Liver (tissue), 8 donors: ENCODE measurements at regions not wholly inside any gene's neighbourhood (a gene's known extent, or its start where the extent isn't known, plus 50 kb on each side); places are given as distances from the start of the nearest gene placed in this dataset.

Source experiments
- DNase-seq: peaks from one replicate; pipeline ENCODE4 v3.0.0-alpha.2; 2017; ENCODE audit warnings: low spot score
- H3K27ac ChIP-seq, 2 donors: one replicate each; pipeline ENCODE4 v1.7.0; 2013; ENCODE audit warnings: inconsistent platforms in 2 of 2, low read length in 2 of 2, control low read depth in 1 of 2, low read depth in 1 of 2, mild to moderate bottlenecking in 1 of 2
- H3K27me3 ChIP-seq, 4 donors: one replicate each; pipeline versions ENCODE4 v1.6.1 to v1.7.0; 2013; ENCODE audit warnings: low read length in 3 of 4, inconsistent platforms in 1 of 4, mild to moderate bottlenecking in 1 of 4, moderate library complexity in 1 of 4; ENCODE audit not compliant: control insufficient read depth in 4 of 4, insufficient read depth in 4 of 4
- H3K36me3 ChIP-seq, 4 donors: one replicate each; pipeline versions ENCODE4 v1.6.1 to v1.7.0; 2013; ENCODE audit warnings: low read length in 3 of 4, mild to moderate bottlenecking in 3 of 4, low read depth in 1 of 4, moderate library complexity in 1 of 4; ENCODE audit not compliant: control insufficient read depth in 4 of 4, insufficient read depth in 3 of 4
- H3K4me1 ChIP-seq, 4 donors: one replicate each; pipeline versions ENCODE4 v1.6.1 to v1.7.0; 2013; ENCODE audit warnings: low read length in 3 of 4, mild to moderate bottlenecking in 3 of 4, moderate library complexity in 1 of 4; ENCODE audit not compliant: control insufficient read depth in 4 of 4, insufficient read depth in 4 of 4
- H3K4me3 ChIP-seq, 3 donors: one replicate each; pipeline versions ENCODE4 v1.6.1 to v1.7.0; 2013; ENCODE audit warnings: low read length in 3 of 3, control low read depth in 1 of 3, low read depth in 1 of 3, mild to moderate bottlenecking in 1 of 3
- H3K9ac ChIP-seq, 2 donors: one replicate each; pipeline ENCODE4 v1.7.0; 2013; ENCODE audit warnings: low read length in 2 of 2, mild to moderate bottlenecking in 2 of 2, moderate library complexity in 2 of 2, control low read depth in 1 of 2, low read depth in 1 of 2
- H3K9me3 ChIP-seq, 4 donors: one replicate each; pipeline versions ENCODE4 v1.6.1 to v1.7.0; 2013; ENCODE audit warnings: low read length in 3 of 4; ENCODE audit not compliant: control insufficient read depth in 4 of 4
- EGR1 ChIP-seq, 2 donors: IDR thresholded peaks; 2 replicates each; pipeline ENCODE4 v1.6.1; 2016 to 2018; ENCODE audit warnings: antibody characterized with exemption in 2 of 2, low read depth in 2 of 2
- FOXA1 ChIP-seq: IDR thresholded peaks from 2 replicates; pipeline ENCODE4 v1.6.1; 2016; ENCODE audit warnings: antibody characterized with exemption
- FOXA2 ChIP-seq: IDR thresholded peaks from 2 replicates; pipeline ENCODE4 v1.6.1; 2016; ENCODE audit warnings: antibody characterized with exemption
- GABPA ChIP-seq, 2 donors: IDR thresholded peaks in 1 of 2; conservative IDR thresholded peaks in 1 of 2; 2 replicates each; pipeline ENCODE4 v1.6.1; 2016; ENCODE audit warnings: antibody characterized with exemption in 2 of 2, mild to moderate bottlenecking in 1 of 2, moderate library complexity in 1 of 2
- HNF4A ChIP-seq, 2 donors: conservative IDR thresholded peaks; 2 replicates each; pipeline ENCODE4 v1.6.1; 2016; ENCODE audit warnings: antibody characterized with exemption in 2 of 2, mild to moderate bottlenecking in 2 of 2
- HNF4G ChIP-seq: IDR thresholded peaks from 2 replicates; pipeline ENCODE4 v1.6.1; 2016; ENCODE audit warnings: antibody characterized with exemption
- JUND ChIP-seq, 2 donors: IDR thresholded peaks; 2 replicates each; pipeline ENCODE4 v1.6.1; 2016; ENCODE audit warnings: antibody characterized with exemption in 2 of 2
- RXRA ChIP-seq, 2 donors: IDR thresholded peaks; 2 replicates each; pipeline ENCODE4 v1.6.1; 2017 to 2018; ENCODE audit warnings: antibody characterized with exemption in 2 of 2, mild to moderate bottlenecking in 1 of 2
- SP1 ChIP-seq: IDR thresholded peaks from 2 replicates; pipeline ENCODE4 v1.6.1; 2018; ENCODE audit warnings: antibody characterized with exemption, mild to moderate bottlenecking
- TAF1 ChIP-seq: conservative IDR thresholded peaks from 2 replicates; pipeline ENCODE4 v1.6.1; 2016; ENCODE audit warnings: antibody characterized with exemption, mild to moderate bottlenecking
- YY1 ChIP-seq: IDR thresholded peaks from 2 replicates; pipeline ENCODE4 v1.6.1; 2016; ENCODE audit warnings: antibody characterized with exemption, mild to moderate bottlenecking
- whole genome bisulfite sequencing: extraction: QIAGEN DNeasy Blood & Tissue Kit; methylation state at CpG from one replicate; pipeline ENCODE4 v1.1.7; 2013; 5-methylcytosine and 5-hydroxymethylcytosine counted together
- TF ChIP-seq, protein P1 (sequence below): IDR thresholded peaks from 2 replicates; pipeline ENCODE4 v1.6.1; 2016; ENCODE audit warnings: antibody characterized with exemption
- TF ChIP-seq, protein P2 (sequence below): IDR thresholded peaks from 2 replicates; pipeline ENCODE4 v1.6.1; 2016; ENCODE audit warnings: antibody characterized with exemption
- TF ChIP-seq, protein P3 (sequence below): fragments of 150-350 bp; IDR thresholded peaks from 2 replicates; pipeline ENCODE4 v1.5.1; 2017; ENCODE audit warnings: improper control_type of control experiment, low read depth, low read length; ENCODE audit not compliant: missing input control
- TF ChIP-seq, protein P4 (sequence below): IDR thresholded peaks from 2 replicates; pipeline ENCODE4 v1.6.1; 2016; ENCODE audit warnings: antibody characterized with exemption, mild to moderate bottlenecking
- donor health status: healthy.
- donor health status: healthy.
- donor health status: healthy.
- donor health status: healthy.
- donor health status: healthy.

DNA sequence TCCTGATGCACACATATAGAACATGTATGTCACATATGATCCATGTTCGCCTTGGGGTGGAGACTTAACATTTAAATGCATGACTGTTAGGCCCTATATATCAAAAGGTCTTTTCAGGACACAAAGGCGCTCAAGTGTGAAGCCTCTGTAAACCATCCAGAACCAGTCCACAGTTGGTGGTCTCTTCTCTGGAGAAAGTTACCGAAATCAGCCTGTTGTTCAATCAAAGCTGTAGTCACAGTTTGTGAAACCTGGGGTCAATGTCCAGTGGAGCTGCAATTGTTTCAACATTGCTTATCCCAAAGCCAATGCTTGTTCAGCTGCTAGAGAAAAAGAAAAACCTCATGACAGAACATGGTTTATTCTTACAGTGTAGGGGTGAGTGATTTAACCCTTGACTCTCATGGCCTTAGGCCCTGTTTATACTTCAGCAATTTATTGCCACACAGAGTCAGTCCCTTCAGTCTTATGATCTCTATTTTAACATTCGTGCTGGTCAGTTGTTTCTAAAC is 193.6 kb upstream of the CST7 start (continued):
- TF ChIP-seq, protein P1, sequence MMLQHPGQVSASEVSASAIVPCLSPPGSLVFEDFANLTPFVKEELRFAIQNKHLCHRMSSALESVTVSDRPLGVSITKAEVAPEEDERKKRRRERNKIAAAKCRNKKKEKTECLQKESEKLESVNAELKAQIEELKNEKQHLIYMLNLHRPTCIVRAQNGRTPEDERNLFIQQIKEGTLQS, result peak; percentile 40
- peak; percentile 44 to 66 for TF ChIP-seq JUND (IDR thresholded peaks at IDR 0.05)
- peak; percentile 93 for TF ChIP-seq SP1
- no peak for TF ChIP-seq TAF1
- peak; percentile 95 for TF ChIP-seq HNF4G

DNA sequence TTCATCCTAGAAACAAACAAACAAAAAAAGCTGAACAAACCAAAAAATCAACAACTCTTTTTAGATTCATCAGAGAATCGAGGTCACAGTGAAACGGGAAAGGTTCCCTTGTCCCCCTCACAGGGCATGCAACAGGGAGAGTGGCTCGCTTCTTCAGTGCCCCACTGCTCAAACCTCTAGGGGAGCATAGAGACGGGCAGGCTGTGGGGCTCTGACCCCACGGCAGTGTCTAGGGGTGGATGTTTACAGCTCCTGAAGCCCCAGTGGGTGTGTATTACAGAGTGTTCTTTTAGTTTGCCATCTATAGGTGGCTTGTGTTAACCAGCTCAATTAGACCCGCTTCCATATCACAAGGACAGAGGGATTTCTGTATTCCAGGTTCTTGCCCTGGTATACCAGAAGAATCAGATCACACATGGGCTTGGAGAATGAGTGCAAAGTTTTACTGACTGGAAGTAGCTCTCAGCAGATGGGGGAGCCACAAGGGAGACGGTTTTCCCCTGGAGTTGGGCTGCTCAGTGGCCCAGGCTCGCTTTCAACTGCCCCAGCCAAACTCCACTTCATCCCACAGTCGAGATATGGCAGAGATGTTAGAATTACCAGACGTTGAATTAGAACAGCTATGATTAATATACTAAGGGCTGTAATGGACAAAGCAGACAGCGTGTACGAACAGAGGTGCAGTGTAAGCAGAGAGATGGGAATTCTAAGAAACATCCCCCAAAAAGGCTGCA is 192.6 kb upstream of the CST7 start:
- Histone ChIP-seq H3K4me3 (no peak overlapping the region), H3K9ac (no peak overlapping the region), H3K27ac (no peak overlapping the region), H3K4me1 (peaks cover 0 to 11% (median 9%) of the 10 kb centered on the region in 4 donors), H3K36me3 (no peaks in the 10 kb centered on the region), H3K27me3 (no peaks in the 10 kb centered on the region), H3K9me3 (peaks cover 0 to 5% (median 2%) of the 10 kb centered on the region in 4 donors)
- TF ChIP-seq JUND (IDR thresholded peaks at IDR 0.05) (no peak), EGR1 (IDR thresholded peaks at IDR 0.05; ENCODE audit: low read depth in 2 of 2) (no peak), YY1 (no peak), RXRA (IDR thresholded peaks at IDR 0.05) (no peak), TAF1 (no peak), SP1 (no peak), FOXA1 (no peak), HNF4A (conservative IDR thresholded peaks at IDR 0.05) (no peak), GABPA (IDR thresholded peaks at IDR 0.05 in 1 of 2, conservative IDR thresholded peaks at IDR 0.05 in 1 of 2) (no peak), FOXA2 (no peak)
- TF ChIP-seq, protein P2, sequence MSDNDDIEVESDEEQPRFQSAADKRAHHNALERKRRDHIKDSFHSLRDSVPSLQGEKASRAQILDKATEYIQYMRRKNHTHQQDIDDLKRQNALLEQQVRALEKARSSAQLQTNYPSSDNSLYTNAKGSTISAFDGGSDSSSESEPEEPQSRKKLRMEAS, result no peak
- TF ChIP-seq, protein P3, sequence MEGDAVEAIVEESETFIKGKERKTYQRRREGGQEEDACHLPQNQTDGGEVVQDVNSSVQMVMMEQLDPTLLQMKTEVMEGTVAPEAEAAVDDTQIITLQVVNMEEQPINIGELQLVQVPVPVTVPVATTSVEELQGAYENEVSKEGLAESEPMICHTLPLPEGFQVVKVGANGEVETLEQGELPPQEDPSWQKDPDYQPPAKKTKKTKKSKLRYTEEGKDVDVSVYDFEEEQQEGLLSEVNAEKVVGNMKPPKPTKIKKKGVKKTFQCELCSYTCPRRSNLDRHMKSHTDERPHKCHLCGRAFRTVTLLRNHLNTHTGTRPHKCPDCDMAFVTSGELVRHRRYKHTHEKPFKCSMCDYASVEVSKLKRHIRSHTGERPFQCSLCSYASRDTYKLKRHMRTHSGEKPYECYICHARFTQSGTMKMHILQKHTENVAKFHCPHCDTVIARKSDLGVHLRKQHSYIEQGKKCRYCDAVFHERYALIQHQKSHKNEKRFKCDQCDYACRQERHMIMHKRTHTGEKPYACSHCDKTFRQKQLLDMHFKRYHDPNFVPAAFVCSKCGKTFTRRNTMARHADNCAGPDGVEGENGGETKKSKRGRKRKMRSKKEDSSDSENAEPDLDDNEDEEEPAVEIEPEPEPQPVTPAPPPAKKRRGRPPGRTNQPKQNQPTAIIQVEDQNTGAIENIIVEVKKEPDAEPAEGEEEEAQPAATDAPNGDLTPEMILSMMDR, result no peak
- TF ChIP-seq, protein P4, sequence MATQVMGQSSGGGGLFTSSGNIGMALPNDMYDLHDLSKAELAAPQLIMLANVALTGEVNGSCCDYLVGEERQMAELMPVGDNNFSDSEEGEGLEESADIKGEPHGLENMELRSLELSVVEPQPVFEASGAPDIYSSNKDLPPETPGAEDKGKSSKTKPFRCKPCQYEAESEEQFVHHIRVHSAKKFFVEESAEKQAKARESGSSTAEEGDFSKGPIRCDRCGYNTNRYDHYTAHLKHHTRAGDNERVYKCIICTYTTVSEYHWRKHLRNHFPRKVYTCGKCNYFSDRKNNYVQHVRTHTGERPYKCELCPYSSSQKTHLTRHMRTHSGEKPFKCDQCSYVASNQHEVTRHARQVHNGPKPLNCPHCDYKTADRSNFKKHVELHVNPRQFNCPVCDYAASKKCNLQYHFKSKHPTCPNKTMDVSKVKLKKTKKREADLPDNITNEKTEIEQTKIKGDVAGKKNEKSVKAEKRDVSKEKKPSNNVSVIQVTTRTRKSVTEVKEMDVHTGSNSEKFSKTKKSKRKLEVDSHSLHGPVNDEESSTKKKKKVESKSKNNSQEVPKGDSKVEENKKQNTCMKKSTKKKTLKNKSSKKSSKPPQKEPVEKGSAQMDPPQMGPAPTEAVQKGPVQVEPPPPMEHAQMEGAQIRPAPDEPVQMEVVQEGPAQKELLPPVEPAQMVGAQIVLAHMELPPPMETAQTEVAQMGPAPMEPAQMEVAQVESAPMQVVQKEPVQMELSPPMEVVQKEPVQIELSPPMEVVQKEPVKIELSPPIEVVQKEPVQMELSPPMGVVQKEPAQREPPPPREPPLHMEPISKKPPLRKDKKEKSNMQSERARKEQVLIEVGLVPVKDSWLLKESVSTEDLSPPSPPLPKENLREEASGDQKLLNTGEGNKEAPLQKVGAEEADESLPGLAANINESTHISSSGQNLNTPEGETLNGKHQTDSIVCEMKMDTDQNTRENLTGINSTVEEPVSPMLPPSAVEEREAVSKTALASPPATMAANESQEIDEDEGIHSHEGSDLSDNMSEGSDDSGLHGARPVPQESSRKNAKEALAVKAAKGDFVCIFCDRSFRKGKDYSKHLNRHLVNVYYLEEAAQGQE, result no peak
- TF ChIP-seq, protein P1, result no peak
- no peak for DNase-seq
- 80% methylated on average over 12 of the region's 12 CpGs for WGBS
